Naive thymus-derived CD4-positive, alpha-beta T cell (primary cell): ENCODE measurements at regions not wholly inside any gene's neighbourhood (a gene's known extent, or its start where the extent isn't known, plus 50 kb on each side); places are given as distances from the start of the nearest gene placed in this dataset.

ENCODE experiments used
- ATAC-seq: fragments of 150-1000 bp; cut with Tn5 transposase; 2 replicates; pipeline ENCODE4 v1.10.0; 2021; ENCODE audit warnings: mild to moderate bottlenecking, moderate library complexity
- CTCF ChIA-PET: fragments of 350-600 bp; sonication (Branson Sonifier 250); formaldehyde crosslinking; loops from one replicate; lab custom pipeline; 2021; ENCODE audit warnings: antibody characterized with exemption; lab: Charles Lee
- POLR2A ChIA-PET: fragments of 350-600 bp; sonication (Branson Sonifier 250); formaldehyde crosslinking; loops from one replicate; lab custom pipeline; 2021; ENCODE audit warnings: antibody characterized with exemption, inconsistent platforms; lab: Charles Lee
- DNase-seq, 9 donors: peaks; one replicate each; pipeline versions ENCODE4 v3.0.0 to v3.0.0-alpha.2; 2020 to 2022; ENCODE audit warnings: mixed read lengths in 1 of 9
- H3K27ac ChIP-seq: one replicate; pipeline ENCODE4 v1.7.0; 2013; ENCODE audit warnings: mild to moderate bottlenecking, low read depth, low read length, moderate library complexity
- H3K27me3 ChIP-seq, 2 donors: one replicate each; pipeline ENCODE4 v1.7.0; 2013; ENCODE audit warnings: low read length in 2 of 2, mild to moderate bottlenecking in 2 of 2, moderate library complexity in 2 of 2; ENCODE audit not compliant: control insufficient read depth in 2 of 2, insufficient read depth in 2 of 2
- H3K36me3 ChIP-seq, 3 experiments: 1 replicate in 2 of 3; 2 replicates in 1 of 3; pipeline ENCODE4 v1.7.0; 2013; ENCODE audit warnings: low read length in 3 of 3, mild to moderate bottlenecking in 3 of 3, moderate library complexity in 1 of 3; ENCODE audit not compliant: insufficient read depth in 3 of 3, control insufficient read depth in 2 of 3
- H3K4me1 ChIP-seq, 2 donors: one replicate each; pipeline ENCODE4 v1.7.0; 2013; ENCODE audit warnings: low read length in 2 of 2, mild to moderate bottlenecking in 2 of 2, moderate library complexity in 1 of 2; ENCODE audit not compliant: control insufficient read depth in 2 of 2, insufficient read depth in 2 of 2
- H3K4me3 ChIP-seq: 2 replicates; pipeline ENCODE4 v1.7.0; 2013; ENCODE audit warnings: mild to moderate bottlenecking, low read length
- H3K9me3 ChIP-seq, 3 experiments: 1 replicate in 2 of 3; 2 replicates in 1 of 3; pipeline ENCODE4 v1.7.0; 2013; ENCODE audit warnings: low read length in 3 of 3; ENCODE audit not compliant: control insufficient read depth in 2 of 3
- H3K27ac Mint-ChIP-seq, 9 donors: one replicate each; pipeline ENCODE4 v1.8.0; 2020 to 2022; ENCODE audit warnings: mixed read lengths in 9 of 9, mild to moderate bottlenecking in 8 of 9, moderate library complexity in 5 of 9, inconsistent platforms in 2 of 9
- H3K27me3 Mint-ChIP-seq, 5 donors: one replicate each; pipeline ENCODE4 v1.8.0; 2021 to 2022; ENCODE audit warnings: mixed read lengths in 5 of 5, mild to moderate bottlenecking in 1 of 5
- H3K36me3 Mint-ChIP-seq, 5 donors: one replicate each; pipeline ENCODE4 v1.8.0; 2020 to 2022; ENCODE audit warnings: mixed read lengths in 5 of 5, mild to moderate bottlenecking in 3 of 5, inconsistent platforms in 1 of 5
- H3K4me1 Mint-ChIP-seq, 7 donors: one replicate each; pipeline ENCODE4 v1.8.0; 2020 to 2022; ENCODE audit warnings: mixed read lengths in 7 of 7, mild to moderate bottlenecking in 3 of 7, inconsistent platforms in 1 of 7
- H3K4me3 Mint-ChIP-seq, 10 donors: one replicate each; pipeline ENCODE4 v1.8.0; 2020 to 2022; ENCODE audit warnings: mild to moderate bottlenecking in 10 of 10, mixed read lengths in 10 of 10, moderate library complexity in 6 of 10, inconsistent platforms in 2 of 10
- H3K9me3 Mint-ChIP-seq, 11 donors: one replicate each; pipeline ENCODE4 v1.8.0; 2020 to 2022; ENCODE audit warnings: mixed read lengths in 11 of 11, mild to moderate bottlenecking in 4 of 11, inconsistent platforms in 1 of 11, moderate library complexity in 1 of 11
- intact Hi-C, 2 donors: fragments of 100-400 bp; cut with micrococcal nuclease; formaldehyde crosslinking; loops; one replicate each; pipeline ENCODE4 v1.15.1; 2023

DNA sequence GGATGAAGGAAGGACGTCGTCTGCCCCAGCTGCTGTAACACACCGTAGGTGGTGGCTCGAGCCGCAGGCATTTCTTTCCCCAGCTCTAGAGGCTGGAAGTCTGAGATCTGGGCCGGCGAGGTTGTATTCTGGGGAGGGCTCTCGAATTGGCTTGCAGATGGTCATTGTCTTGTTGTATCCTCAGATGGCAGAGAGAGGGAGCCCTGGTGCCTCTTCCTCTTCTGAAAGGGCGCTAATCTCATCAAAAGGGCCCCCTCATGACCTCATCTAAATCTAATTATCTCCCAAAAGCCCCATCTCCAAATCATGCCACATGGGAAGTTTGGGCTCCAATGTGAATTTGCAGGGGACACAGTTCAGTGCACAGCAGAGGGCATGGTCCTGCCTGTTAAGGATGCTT lies 109.0 kb downstream of the SIK1 start:
- ATAC-seq (no peak), DNase-seq (no peak)
- H3K27me3 ChIP-seq: no peaks in the 10 kb centered on the region
- no peaks in the 10 kb centered on the region for H3K4me1 ChIP-seq
- Mint-ChIP-seq H3K36me3 (peaks cover 0 to 5% (median 0%) of the 10 kb centered on the region in 5 donors), H3K27ac (no peak overlapping the region), H3K4me1 (peaks cover 0 to 12% (median 0%) of the 10 kb centered on the region in 7 donors), H3K9me3 (peaks cover 0 to 12% (median 4%) of the 10 kb centered on the region in 11 donors), H3K27me3 (peaks cover 0 to 14% (median 6%) of the 10 kb centered on the region in 5 donors), H3K4me3 (no peak overlapping the region)
- peaks cover 0 to 4% (median 0%) of the 10 kb centered on the region in 3 experiments for H3K9me3 ChIP-seq
- H3K27ac ChIP-seq: no peak overlapping the region
- POLR2A ChIA-PET: no interaction called here
- intact Hi-C loops: no loop called here
- CTCF ChIA-PET: no interaction called here
- no peak overlapping the region for H3K4me3 ChIP-seq
- no peaks in the 10 kb centered on the region for H3K36me3 ChIP-seq

DNA sequence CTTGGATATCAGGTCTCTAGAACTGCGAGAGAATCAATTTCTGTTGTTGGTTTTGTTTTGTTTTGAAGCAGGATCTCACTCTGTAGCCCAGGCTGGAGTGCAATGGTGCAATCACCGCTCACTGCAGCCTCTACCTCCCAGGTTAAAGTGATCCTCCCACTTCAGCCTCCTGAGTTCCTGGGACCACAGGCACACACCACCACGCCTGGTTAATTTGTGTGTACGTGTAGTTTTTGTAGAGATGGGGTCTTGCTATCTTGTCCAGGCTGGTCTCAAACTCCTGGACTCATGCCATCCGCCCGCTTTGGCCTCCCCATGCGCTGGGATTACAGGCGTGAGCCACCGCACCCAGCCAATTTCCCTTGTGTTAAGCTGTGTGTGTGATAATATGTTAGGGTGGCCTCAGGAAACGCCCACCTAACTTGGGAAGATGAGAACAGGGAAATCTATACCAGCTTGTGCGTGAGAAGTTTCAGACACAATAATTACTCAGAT lies 109.6 kb downstream of the SIK1 start:
- Mint-ChIP-seq H3K4me3 (no peak overlapping the region), H3K4me1 (peaks cover 0 to 16% (median 0%) of the 10 kb centered on the region in 7 donors), H3K36me3 (peaks cover 0 to 5% (median 0%) of the 10 kb centered on the region in 5 donors), H3K9me3 (peaks cover 0 to 12% (median 4%) of the 10 kb centered on the region in 11 donors), H3K27me3 (peaks cover 0 to 14% (median 6%) of the 10 kb centered on the region in 5 donors), H3K27ac (peak overlapping the region in 3 of 9 donors; percentile 11 to 53 (median 51))
- ChIA-PET POLR2A (no interaction called here), CTCF (no interaction called here)
- ATAC-seq (no peak), DNase-seq (no peak)
- H3K27ac ChIP-seq: no peak overlapping the region
- H3K36me3 ChIP-seq: no peaks in the 10 kb centered on the region
- no peaks in the 10 kb centered on the region for H3K27me3 ChIP-seq
- H3K4me1 ChIP-seq: no peaks in the 10 kb centered on the region
- no peak overlapping the region for H3K4me3 ChIP-seq
- peaks cover 0 to 4% (median 0%) of the 10 kb centered on the region in 3 experiments for H3K9me3 ChIP-seq
- intact Hi-C loops: no loop called here

DNA sequence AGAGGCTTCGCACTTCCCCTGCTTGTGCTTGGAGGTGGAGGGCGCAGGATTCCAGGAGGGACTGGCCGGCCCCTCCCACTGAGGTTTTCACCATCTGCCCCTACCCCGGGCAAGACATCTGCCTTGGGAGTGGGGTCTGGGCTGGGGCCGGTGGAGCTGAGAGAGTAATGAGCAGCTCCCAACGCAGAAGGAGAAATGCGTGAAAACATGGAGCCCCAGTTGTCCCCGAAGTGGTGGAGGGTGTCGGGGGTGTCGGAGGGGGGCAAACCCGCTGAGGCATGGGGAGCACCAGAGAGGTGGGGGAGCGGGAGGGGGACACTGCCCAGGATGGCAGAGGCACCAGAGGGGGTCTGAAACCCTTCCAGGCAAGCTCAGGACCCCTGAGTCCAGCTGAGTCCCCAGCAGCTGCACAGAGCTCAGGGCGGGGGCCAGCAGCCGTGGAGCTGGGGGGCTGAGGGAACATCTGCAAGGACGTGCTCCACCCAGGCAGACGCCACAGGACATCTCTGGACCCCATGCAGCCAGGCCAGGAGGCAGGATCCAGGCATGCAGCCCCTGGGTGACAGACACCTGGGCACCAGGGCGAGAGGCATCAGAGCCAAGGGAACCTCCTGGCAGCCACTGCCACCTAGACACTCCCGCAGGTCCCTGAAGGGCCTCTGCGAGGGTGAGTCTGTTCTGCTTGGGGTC lies 110.6 kb downstream of the SIK1 start:
- Mint-ChIP-seq H3K27ac (peak overlapping the region in 1 of 9 donors; percentile 21), H3K36me3 (peaks cover 0 to 5% (median 0%) of the 10 kb centered on the region in 5 donors), H3K4me3 (no peak overlapping the region), H3K4me1 (peaks cover 0 to 24% (median 0%) of the 10 kb centered on the region in 7 donors), H3K27me3 (peaks cover 0 to 14% (median 6%) of the 10 kb centered on the region in 5 donors), H3K9me3 (peaks cover 0 to 12% (median 4%) of the 10 kb centered on the region in 11 donors)
- Histone ChIP-seq H3K27ac (no peak overlapping the region), H3K27me3 (no peaks in the 10 kb centered on the region), H3K4me1 (no peaks in the 10 kb centered on the region), H3K4me3 (no peak overlapping the region), H3K9me3 (peaks cover 0 to 4% (median 0%) of the 10 kb centered on the region in 3 experiments), H3K36me3 (no peaks in the 10 kb centered on the region)
- ATAC-seq (no peak), DNase-seq (no peak)
- intact Hi-C loops: no loop called here
- ChIA-PET POLR2A (no interaction called here), CTCF (no interaction called here)

DNA sequence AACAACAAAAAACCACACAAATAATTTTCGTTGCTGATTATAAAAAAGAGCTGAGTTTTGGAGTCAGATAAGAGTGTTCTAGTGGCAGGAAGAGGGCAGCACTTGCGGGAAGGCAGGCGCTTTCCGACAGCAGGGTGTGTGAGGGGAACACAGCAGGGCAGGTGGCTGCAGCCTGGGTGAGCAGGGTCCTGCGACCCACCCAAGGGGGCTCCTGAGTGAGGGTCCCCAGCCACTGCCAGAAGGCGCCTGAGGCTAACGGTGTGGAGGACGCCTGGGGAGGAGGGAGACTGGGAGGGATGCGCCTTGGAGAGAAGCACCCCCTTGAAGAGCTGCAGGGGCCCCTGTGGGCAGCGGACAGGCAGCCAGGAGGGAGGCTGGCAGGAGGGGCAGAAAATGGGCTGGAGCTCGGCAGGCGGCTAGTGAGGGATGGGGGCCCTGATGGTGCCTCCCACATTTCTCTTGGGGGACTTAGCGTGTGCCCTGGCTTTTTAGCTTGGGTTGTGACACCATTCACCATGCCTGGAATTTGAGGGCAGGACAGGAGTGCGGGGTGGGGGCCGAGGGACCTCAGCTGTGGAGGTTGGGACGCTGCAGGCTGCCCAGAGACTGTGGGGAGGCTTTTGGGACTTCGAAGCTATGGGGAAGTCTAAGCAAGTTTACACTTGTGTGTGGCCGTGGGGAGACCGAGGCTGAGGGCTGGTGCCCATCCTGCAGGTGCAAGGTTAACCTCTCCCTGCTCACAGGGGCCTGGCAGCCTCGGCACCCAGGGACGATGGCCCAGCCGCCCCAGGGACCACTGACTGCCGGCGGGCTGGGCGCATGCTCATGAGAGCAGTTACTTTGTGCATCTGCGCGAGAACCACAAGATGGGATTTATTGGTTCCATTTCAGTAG lies 111.4 kb downstream of the SIK1 start:
- peak overlapping the region in 5 of 9 donors; percentile 73 to 86 (median 80) for H3K27ac Mint-ChIP-seq
- DNase-seq: peak in 7 of 9 donors; percentile 11 to 52 (median 37)
- peak; percentile 53 for ATAC-seq
- H3K4me1 Mint-ChIP-seq: peaks cover 0 to 24% (median 0%) of the 10 kb centered on the region in 7 donors
- H3K27ac ChIP-seq: no peak overlapping the region
- ChIA-PET CTCF (no interaction called here), POLR2A (no interaction called here)
- H3K4me1 ChIP-seq: no peaks in the 10 kb centered on the region
- no peak overlapping the region for H3K4me3 ChIP-seq
- no peaks in the 10 kb centered on the region for H3K27me3 ChIP-seq
- H3K9me3 ChIP-seq: peaks cover 0 to 4% (median 0%) of the 10 kb centered on the region in 3 experiments
- H3K4me3 Mint-ChIP-seq: peak overlapping the region in 1 of 10 donors; percentile 62
- H3K36me3 ChIP-seq: no peaks in the 10 kb centered on the region
- H3K9me3 Mint-ChIP-seq: peaks cover 0 to 12% (median 4%) of the 10 kb centered on the region in 11 donors
- peaks cover 0 to 5% (median 0%) of the 10 kb centered on the region in 5 donors for H3K36me3 Mint-ChIP-seq
- intact Hi-C loops: no loop called here
- peaks cover 0 to 14% (median 6%) of the 10 kb centered on the region in 5 donors for H3K27me3 Mint-ChIP-seq

DNA sequence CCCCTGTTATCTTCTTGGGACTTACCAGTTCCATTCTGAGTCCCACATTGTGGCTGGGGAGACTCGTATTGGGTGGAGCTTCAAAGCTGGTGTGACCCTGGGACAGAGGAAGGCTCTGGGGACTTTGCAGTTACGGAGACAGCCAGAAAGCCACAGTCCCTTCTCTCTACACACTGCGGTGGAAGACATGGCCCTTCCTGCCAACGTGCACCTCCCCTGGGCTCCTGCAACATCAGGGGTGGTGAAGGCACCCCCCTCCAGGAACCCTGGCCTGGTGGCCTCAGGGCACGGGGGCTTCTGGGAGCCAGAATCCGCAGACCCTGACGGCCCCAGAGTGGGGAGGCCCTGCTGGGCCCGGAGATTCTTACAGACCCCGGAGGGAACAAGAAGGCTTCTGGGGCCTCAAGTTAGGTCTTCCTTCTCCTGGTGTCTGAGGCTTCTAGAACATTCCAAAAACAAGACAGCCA lies 113.0 kb downstream of the SIK1 start:
- Mint-ChIP-seq H3K27ac (peak overlapping the region in 4 of 9 donors; percentile 22 to 65 (median 42)), H3K4me1 (peaks cover 0 to 24% (median 0%) of the 10 kb centered on the region in 7 donors), H3K36me3 (peaks cover 0 to 5% (median 0%) of the 10 kb centered on the region in 5 donors), H3K4me3 (no peak overlapping the region), H3K9me3 (peaks cover 0 to 12% (median 4%) of the 10 kb centered on the region in 11 donors), H3K27me3 (peaks cover 0 to 14% (median 8%) of the 10 kb centered on the region in 5 donors)
- Histone ChIP-seq H3K27me3 (no peaks in the 10 kb centered on the region), H3K4me3 (no peak overlapping the region), H3K36me3 (no peaks in the 10 kb centered on the region), H3K9me3 (peaks cover 0 to 4% (median 0%) of the 10 kb centered on the region in 3 experiments), H3K27ac (no peak overlapping the region), H3K4me1 (no peaks in the 10 kb centered on the region)
- ChIA-PET POLR2A (no interaction called here), CTCF (no interaction called here)
- intact Hi-C loops: no loop called here
- DNase-seq (no peak), ATAC-seq (no peak)

DNA sequence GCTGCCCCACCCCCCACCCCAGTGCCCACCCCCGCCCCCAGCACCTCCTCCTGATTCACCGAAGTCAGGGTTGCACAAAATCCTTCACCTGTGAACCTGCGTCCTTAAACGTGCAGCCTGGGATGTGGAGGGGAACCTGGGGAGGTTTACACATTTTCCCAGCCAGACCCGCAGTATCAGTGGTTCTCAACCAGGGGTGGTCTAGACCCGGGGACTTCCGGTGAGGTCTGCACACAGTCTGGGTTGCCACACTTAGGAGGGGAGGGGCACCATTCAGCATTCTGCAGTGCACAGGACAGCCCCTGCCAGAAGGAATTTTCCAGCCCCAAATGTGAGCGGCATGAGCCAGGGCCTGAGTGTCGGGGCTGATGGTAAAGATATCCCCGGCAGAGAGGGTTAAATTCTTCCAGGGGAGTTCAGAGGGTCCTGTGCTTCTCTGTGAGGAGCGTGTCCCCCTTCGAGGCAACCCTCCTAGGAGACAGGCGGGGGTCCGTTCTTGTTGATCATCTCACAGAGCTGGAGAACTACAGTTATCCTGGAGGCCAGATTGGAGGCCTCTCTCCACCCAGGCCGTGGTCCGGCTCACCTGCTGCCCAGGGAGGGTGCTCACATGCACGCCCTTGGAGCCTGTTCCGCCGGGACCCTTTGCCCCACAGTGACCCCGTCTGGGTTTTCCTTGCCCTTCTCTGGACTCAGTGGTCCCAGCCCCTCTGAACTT lies 113.6 kb downstream of the SIK1 start:
- Mint-ChIP-seq H3K9me3 (peaks cover 0 to 7% (median 2%) of the 10 kb centered on the region in 11 donors), H3K27ac (peak overlapping the region in 2 of 9 donors; percentile 51 to 72)
- H3K27ac ChIP-seq: no peak overlapping the region

More for the DNA sequence above, 113.6 kb downstream of the SIK1 start:
- H3K4me1 Mint-ChIP-seq: peaks cover 0 to 24% (median 0%) of the 10 kb centered on the region in 7 donors
- ChIA-PET CTCF (no interaction called here), POLR2A (interaction anchor here (0.7 kb wide), 1 partner anchor 1135 kb away, joined by 5 read pairs; no protein-coding TSS in a partner anchor)
- Histone ChIP-seq H3K4me1 (no peaks in the 10 kb centered on the region), H3K9me3 (peaks cover 0 to 4% (median 0%) of the 10 kb centered on the region in 3 experiments), H3K36me3 (no peaks in the 10 kb centered on the region), H3K27me3 (no peaks in the 10 kb centered on the region), H3K4me3 (no peak overlapping the region)
- intact Hi-C loops: no loop called here
- DNase-seq: no peak
- ATAC-seq: no peak
- H3K27me3 Mint-ChIP-seq: peaks cover 0 to 14% (median 7%) of the 10 kb centered on the region in 5 donors
- peaks cover 0 to 1% (median 0%) of the 10 kb centered on the region in 5 donors for H3K36me3 Mint-ChIP-seq
- H3K4me3 Mint-ChIP-seq: peak overlapping the region in 1 of 10 donors; percentile 14
